ENCODE measurements at regions not wholly inside any gene's neighbourhood (a gene's known extent, or its start where the extent isn't known, plus 50 kb on each side); places are given as distances from the start of the nearest gene placed in this dataset.

- no peak for TF ChIP-seq EZH2 (IDR thresholded peaks at IDR 0.05; ENCODE audit: borderline replicate concordance, insufficient read depth, low read length, poor library complexity, severe bottlenecking)
- TF ChIP-seq EP300 (conservative IDR thresholded peaks at IDR 0.05; ENCODE audit: poor library complexity, severe bottlenecking), result no peak
- no peak for TF ChIP-seq CTCF (IDR thresholded peaks at IDR 0.05; ENCODE audit: poor library complexity, severe bottlenecking)
- TF ChIP-seq POLR2AphosphoS5 (IDR thresholded peaks at IDR 0.05), result no peak
- no peak for TF ChIP-seq REST (IDR thresholded peaks at IDR 0.05; ENCODE audit: borderline replicate concordance)
Observed at GRCh38 chr4:119955256-119955655, 111.4 kb downstream of the MAD2L1 start.

Data from neural cell (in vitro differentiated cells).